PC-3 (cell line): ENCODE measurements at regions not wholly inside any gene's neighbourhood (a gene's known extent, or its start where the extent isn't known, plus 50 kb on each side); places are given as distances from the start of the nearest gene placed in this dataset.

Source experiments
- ATAC-seq: fragments of 200-7000 bp; cut with Tn5 transposase; 2 replicates; pipeline ENCODE4 v1.9.1; 2020; ENCODE audit warnings: mild to moderate bottlenecking, moderate library complexity
- BruUV-seq: library from RNA; stranded (reverse); fragments of 400-500 nt; replicated peaks from 2 replicates; lab custom pipeline; 2021; lab: Mats Ljungman, UMichigan
- CTCF ChIA-PET: fragments of 300-600 bp; sonication (Branson Sonifier 250); formaldehyde crosslinking; loops from one replicate; lab custom pipeline; 2022; ENCODE audit warnings: antibody characterized with exemption; lab: Charles Lee
- POLR2A ChIA-PET: fragments of 300-600 bp; sonication (Branson Sonifier 250); formaldehyde crosslinking; loops from one replicate; lab custom pipeline; 2022; ENCODE audit warnings: antibody characterized with exemption; ENCODE audit not compliant: unreplicated experiment; lab: Charles Lee
- DNase-seq: peaks from one replicate; pipeline ENCODE4 v3.0.0-alpha.2; 2015
- H2AFZ ChIP-seq: fragments of 300-600 bp; sonication (generic); 2 replicates; pipeline ENCODE4 v1.6.0; 2016; ENCODE audit warnings: antibody characterized with exemption, low read length
- H3F3A ChIP-seq: fragments of 300-600 bp; sonication (generic); one replicate; pipeline ENCODE4 v1.6.0; 2017; ENCODE audit warnings: antibody characterized with exemption, low read length, control low read depth, mild to moderate bottlenecking; ENCODE audit not compliant: unreplicated experiment
- H3K27ac ChIP-seq: fragments of 300-600 bp; sonication (generic); 2 replicates; pipeline ENCODE4 v1.5.1; 2016; ENCODE audit warnings: mild to moderate bottlenecking, low read length
- H3K27me3 ChIP-seq: fragments of 300-600 bp; sonication (generic); 2 replicates; pipeline ENCODE4 v1.6.1; 2016; ENCODE audit warnings: low read length, mixed read lengths
- H3K36me3 ChIP-seq: fragments of 300-600 bp; sonication (generic); 2 replicates; pipeline ENCODE4 v1.6.1; 2016; ENCODE audit warnings: low read depth, mixed run types, low read length, mixed read lengths
- H3K4me1 ChIP-seq: fragments of 300-600 bp; sonication (generic); 2 replicates; pipeline ENCODE4 v1.5.1; 2016; ENCODE audit warnings: low read length; ENCODE audit not compliant: insufficient read depth
- H3K4me2 ChIP-seq: fragments of 300-600 bp; sonication (generic); 2 replicates; pipeline ENCODE4 v1.6.0; 2016; ENCODE audit warnings: low read length
- H3K4me3 ChIP-seq: fragments of 300-600 bp; sonication (generic); 2 replicates; pipeline ENCODE4 v1.5.1; 2016; ENCODE audit warnings: mild to moderate bottlenecking, low read length, mixed read lengths
- H3K79me2 ChIP-seq: fragments of 300-600 bp; sonication (generic); 2 replicates; pipeline ENCODE4 v1.6.1; 2017; ENCODE audit warnings: low read length, mixed read lengths
- H3K9ac ChIP-seq: fragments of 300-600 bp; sonication (generic); 2 replicates; pipeline ENCODE4 v1.6.0; 2016; ENCODE audit warnings: mild to moderate bottlenecking, low read length
- H3K9me2 ChIP-seq: fragments of 300-600 bp; sonication (generic); replicated peaks from 2 replicates; pipeline ENCODE4 v1.6.1; 2016; ENCODE audit warnings: mixed run types, low read length, mixed read lengths
- H3K9me3 ChIP-seq: fragments of 300-600 bp; sonication (generic); 2 replicates; pipeline ENCODE4 v1.6.1; 2016; ENCODE audit warnings: low read length, mixed read lengths
- H4K20me1 ChIP-seq: fragments of 300-600 bp; sonication (generic); 2 replicates; pipeline ENCODE4 v1.6.1; 2016; ENCODE audit warnings: low read length, mixed read lengths
- EZH2 ChIP-seq: fragments of 300-600 bp; sonication (generic); IDR thresholded peaks from one replicate; pipeline ENCODE4 v1.6.1; 2017; ENCODE audit warnings: antibody characterized with exemption, mild to moderate bottlenecking, low read length; ENCODE audit not compliant: unreplicated experiment
- EZH2phosphoT487 ChIP-seq: fragments of 300-600 bp; sonication (generic); IDR thresholded peaks from 2 replicates; pipeline ENCODE4 v1.6.1; 2018; ENCODE audit warnings: mild to moderate bottlenecking, antibody characterized with exemption, low read length, borderline replicate concordance
- intact Hi-C: fragments of 100-400 bp; cut with micrococcal nuclease; formaldehyde crosslinking; loops from 2 replicates; pipeline ENCODE4 v1.9.0; 2023
- TF ChIP-seq, protein P1 (sequence below): fragments of 300-600 bp; sonication (generic); conservative IDR thresholded peaks from 2 replicates; pipeline ENCODE4 v1.5.1; 2017; ENCODE audit warnings: antibody characterized with exemption, low read depth, mild to moderate bottlenecking, low read length

GRCh38 chr18:44466997-44467396 is 213.7 kb upstream of the SETBP1 start:
- Histone ChIP-seq H2AFZ (no peak overlapping the region), H3K79me2 (no peaks in the 10 kb centered on the region), H3K4me1 (no peaks in the 10 kb centered on the region), H3K9ac (no peak overlapping the region), H3K36me3 (no peaks in the 10 kb centered on the region), H3K27me3 (no peaks in the 10 kb centered on the region), H3K4me2 (no peak overlapping the region), H3K27ac (no peak overlapping the region), H3K9me2 (no peaks in the 10 kb centered on the region), H3K9me3 (no peaks in the 10 kb centered on the region), H3F3A (no peaks in the 10 kb centered on the region), H3K4me3 (no peak overlapping the region), H4K20me1 (no peaks in the 10 kb centered on the region)
- ChIA-PET CTCF (no interaction called here), POLR2A (no interaction called here)
- intact Hi-C loops, result no loop called here
- no TSS peak for BruUV-seq
- DNase-seq (no peak), ATAC-seq (no peak)
- TF ChIP-seq, protein P1, sequence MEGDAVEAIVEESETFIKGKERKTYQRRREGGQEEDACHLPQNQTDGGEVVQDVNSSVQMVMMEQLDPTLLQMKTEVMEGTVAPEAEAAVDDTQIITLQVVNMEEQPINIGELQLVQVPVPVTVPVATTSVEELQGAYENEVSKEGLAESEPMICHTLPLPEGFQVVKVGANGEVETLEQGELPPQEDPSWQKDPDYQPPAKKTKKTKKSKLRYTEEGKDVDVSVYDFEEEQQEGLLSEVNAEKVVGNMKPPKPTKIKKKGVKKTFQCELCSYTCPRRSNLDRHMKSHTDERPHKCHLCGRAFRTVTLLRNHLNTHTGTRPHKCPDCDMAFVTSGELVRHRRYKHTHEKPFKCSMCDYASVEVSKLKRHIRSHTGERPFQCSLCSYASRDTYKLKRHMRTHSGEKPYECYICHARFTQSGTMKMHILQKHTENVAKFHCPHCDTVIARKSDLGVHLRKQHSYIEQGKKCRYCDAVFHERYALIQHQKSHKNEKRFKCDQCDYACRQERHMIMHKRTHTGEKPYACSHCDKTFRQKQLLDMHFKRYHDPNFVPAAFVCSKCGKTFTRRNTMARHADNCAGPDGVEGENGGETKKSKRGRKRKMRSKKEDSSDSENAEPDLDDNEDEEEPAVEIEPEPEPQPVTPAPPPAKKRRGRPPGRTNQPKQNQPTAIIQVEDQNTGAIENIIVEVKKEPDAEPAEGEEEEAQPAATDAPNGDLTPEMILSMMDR, result no peak
- TF ChIP-seq EZH2phosphoT487 (no peak), EZH2 (no peak)

DNA sequence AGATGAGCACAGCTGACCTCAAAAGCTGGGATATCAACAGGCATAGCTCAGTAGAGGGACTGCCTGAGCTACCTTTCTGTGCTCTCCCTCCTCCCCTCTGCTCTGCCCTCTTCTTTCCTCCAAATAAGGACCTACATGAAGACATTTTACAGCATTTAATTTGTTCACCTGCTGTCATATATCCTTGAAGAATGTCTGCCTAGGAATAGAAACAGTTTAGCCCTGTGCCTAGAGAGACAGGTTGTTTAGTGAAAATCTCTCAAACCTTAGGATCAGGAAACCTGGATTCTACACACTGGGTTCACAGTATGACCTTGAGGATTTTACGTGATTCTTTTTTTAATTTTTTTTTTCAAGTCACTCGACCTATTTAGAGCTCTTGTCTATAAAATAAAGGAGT is 213.0 kb upstream of the SETBP1 start:
- POLR2A ChIA-PET, result no interaction called here
- BruUV-seq, result no TSS peak
- Histone ChIP-seq H3K9me2 (no peaks in the 10 kb centered on the region), H3K27ac (no peak overlapping the region), H3K4me1 (no peaks in the 10 kb centered on the region), H3F3A (no peaks in the 10 kb centered on the region), H3K9me3 (no peaks in the 10 kb centered on the region), H3K79me2 (no peaks in the 10 kb centered on the region), H4K20me1 (no peaks in the 10 kb centered on the region), H3K4me2 (no peak overlapping the region), H3K4me3 (no peak overlapping the region), H3K9ac (no peak overlapping the region), H2AFZ (no peak overlapping the region), H3K27me3 (no peaks in the 10 kb centered on the region), H3K36me3 (no peaks in the 10 kb centered on the region)
- intact Hi-C loops, result no loop called here
- CTCF ChIA-PET, result no interaction called here
- DNase-seq (no peak), ATAC-seq (no peak)
- TF ChIP-seq, protein P1, result no peak

DNA sequence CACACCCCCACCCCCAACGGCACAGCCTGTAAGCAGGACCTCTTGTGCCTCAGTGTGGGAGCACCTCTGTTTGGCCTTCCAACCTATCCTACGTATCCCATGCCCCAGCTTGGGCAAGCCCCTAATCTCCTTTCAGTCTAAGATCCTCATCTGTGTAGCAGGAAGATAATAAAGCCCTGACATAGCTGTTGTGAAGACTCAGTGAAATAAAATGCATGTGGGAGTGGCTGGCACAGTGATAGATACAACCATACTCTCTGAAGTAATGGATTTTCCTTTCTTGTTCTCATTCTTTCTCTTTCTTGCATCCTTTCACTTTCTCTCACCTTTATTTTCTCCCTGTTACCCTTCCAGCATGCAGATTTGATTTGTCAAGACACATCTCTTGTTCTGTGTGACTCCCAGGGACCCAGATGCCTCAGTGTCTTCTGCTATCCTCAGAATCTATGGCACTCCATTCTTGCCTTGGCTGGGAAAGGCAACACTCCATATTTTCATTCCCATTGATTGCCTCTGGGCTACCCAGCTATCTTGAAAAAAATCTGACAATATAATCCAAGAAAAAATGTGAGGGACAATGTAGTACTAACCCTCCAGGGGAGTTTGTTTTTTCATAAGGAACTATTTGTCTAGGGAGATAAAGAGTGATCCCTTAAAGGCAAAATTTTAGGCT is 207.2 kb upstream of the SETBP1 start:
- no peak for DNase-seq
- Histone ChIP-seq H3K27ac (no peak overlapping the region), H3K4me3 (no peak overlapping the region), H3K36me3 (no peaks in the 10 kb centered on the region), H3K79me2 (no peaks in the 10 kb centered on the region), H3F3A (no peaks in the 10 kb centered on the region), H3K9me3 (no peaks in the 10 kb centered on the region), H2AFZ (no peak overlapping the region), H3K4me2 (no peak overlapping the region), H3K9me2 (no peaks in the 10 kb centered on the region), H4K20me1 (no peaks in the 10 kb centered on the region), H3K4me1 (no peaks in the 10 kb centered on the region), H3K27me3 (no peaks in the 10 kb centered on the region), H3K9ac (no peak overlapping the region)
- TF ChIP-seq EZH2phosphoT487 (no peak), EZH2 (no peak)
- TF ChIP-seq, protein P1, result no peak
- ChIA-PET CTCF (no interaction called here), POLR2A (no interaction called here)
- no TSS peak for BruUV-seq
- no peak for ATAC-seq
- intact Hi-C loops, result no loop called here
